Esophagus muscularis mucosa (tissue), 3 donors: ENCODE measurements at regions not wholly inside any gene's neighbourhood (a gene's known extent, or its start where the extent isn't known, plus 50 kb on each side); places are given as distances from the start of the nearest gene placed in this dataset.

Experiments
- CTCF ChIP-seq, 3 experiments: fragments of 200-600 bp in 2 of 3; fragments of 450-650 bp in 1 of 3; sonication (generic) in 2 of 3; IDR thresholded peaks; one replicate each; pipeline ENCODE4 v1.5.1; 2017 to 2019; ENCODE audit warnings: antibody characterized with exemption in 3 of 3, mild to moderate bottlenecking in 2 of 3, moderate library complexity in 1 of 3
- EP300 ChIP-seq: sonication (generic); formaldehyde crosslinking; IDR thresholded peaks from one replicate; pipeline ENCODE4 v1.6.1; 2017; ENCODE audit warnings: antibody characterized with exemption

GRCh38 chr2:222372993-222373392 is 51.4 kb upstream of the SGPP2 start:
- TF ChIP-seq CTCF (IDR thresholded peaks at IDR 0.05) (no peak), EP300 (no peak)
